Transverse colon (tissue), 3 donors: ENCODE measurements at regions not wholly inside any gene's neighbourhood (a gene's known extent, or its start where the extent isn't known, plus 50 kb on each side); places are given as distances from the start of the nearest gene placed in this dataset.

Experiments used
- CTCF ChIP-seq, 5 experiments: fragments of 200-600 bp in 3 of 5; fragments of 450-650 bp in 2 of 5; sonication (generic) in 3 of 5; IDR thresholded peaks; 1 replicate in 2 of 5; 2 replicates in 3 of 5; pipeline ENCODE4 v1.5.1; 2016 to 2017; ENCODE audit warnings: antibody characterized with exemption in 5 of 5, inconsistent platforms in 3 of 5, mild to moderate bottlenecking in 2 of 5, moderate library complexity in 1 of 5
- POLR2A ChIP-seq: fragments of 450-650 bp; IDR thresholded peaks from one replicate; pipeline ENCODE4 v1.6.1; 2016; ENCODE audit warnings: antibody characterized with exemption, mild to moderate bottlenecking, moderate library complexity

- TF ChIP-seq POLR2A = no peak
- no peak for TF ChIP-seq CTCF (IDR thresholded peaks at IDR 0.05)
Observed at GRCh38 chr12:18895946-18896345, 158.0 kb downstream of the CAPZA3 start.
